ENCODE measurements at regions not wholly inside any gene's neighbourhood (a gene's known extent, or its start where the extent isn't known, plus 50 kb on each side); places are given as distances from the start of the nearest gene placed in this dataset.

DNA sequence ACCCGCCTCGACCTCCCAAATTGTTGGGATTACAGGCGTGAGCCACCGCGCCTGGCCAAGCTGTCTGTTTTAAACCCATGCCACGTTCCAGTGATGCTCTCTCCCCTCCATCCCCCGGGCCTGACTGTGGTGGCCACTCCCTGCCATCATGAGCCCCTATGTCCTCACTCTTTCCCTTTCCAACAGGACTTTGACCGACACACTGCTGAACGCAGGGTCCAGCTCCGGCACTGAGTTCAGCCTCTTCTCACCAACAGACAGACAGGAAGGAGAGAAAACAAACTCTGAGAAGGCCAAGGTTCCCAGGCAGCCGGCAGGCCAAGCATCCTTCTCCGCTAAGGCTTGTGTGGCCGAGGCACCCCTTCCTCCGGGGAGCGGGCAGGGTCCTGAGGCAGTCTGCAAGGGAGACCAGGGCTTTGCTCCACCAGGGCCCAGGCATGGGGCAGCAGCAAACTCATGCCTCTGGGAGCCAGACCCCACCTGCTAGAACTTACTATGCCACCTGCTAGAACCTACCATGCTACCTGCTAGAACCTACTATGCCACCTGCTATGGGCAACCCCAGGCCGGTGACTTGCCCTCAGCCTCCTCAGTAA lies 152.7 kb downstream of the CRYBB2 start:
- H4K20me1 ChIP-seq (ENCODE audit: insufficient read depth) = no peaks in the 10 kb centered on the region
- H2AFZ ChIP-seq (ENCODE audit: low read depth, low read length) = no peak overlapping the region
- H3K9me3 ChIP-seq (ENCODE audit: low read length) = no peaks in the 10 kb centered on the region
- H3K27me3 ChIP-seq (ENCODE audit: insufficient read depth, low read depth, low read length) = no peaks in the 10 kb centered on the region
- TF ChIP-seq EP300 (conservative IDR thresholded peaks at IDR 0.05; ENCODE audit: poor library complexity, severe bottlenecking) (no peak), REST (IDR thresholded peaks at IDR 0.05; ENCODE audit: borderline replicate concordance) (no peak), EZH2 (IDR thresholded peaks at IDR 0.05; ENCODE audit: borderline replicate concordance, insufficient read depth, low read length, poor library complexity, severe bottlenecking) (no peak), POLR2AphosphoS5 (IDR thresholded peaks at IDR 0.05) (no peak), SMC3 (conservative IDR thresholded peaks at IDR 0.05; ENCODE audit: poor library complexity) (no peak), TAF1 (IDR thresholded peaks at IDR 0.05; ENCODE audit: low read depth) (no peak), CTCF (IDR thresholded peaks at IDR 0.05; ENCODE audit: poor library complexity, severe bottlenecking) (no peak), MXI1 (conservative IDR thresholded peaks at IDR 0.05; ENCODE audit: poor library complexity, severe bottlenecking) (no peak), RAD21 (conservative IDR thresholded peaks at IDR 0.05) (no peak)
- no peaks in the 10 kb centered on the region for H3K36me3 ChIP-seq (ENCODE audit: insufficient read depth, low read length)
- no peak overlapping the region for H3K4me2 ChIP-seq (ENCODE audit: low read length)
- H3K4me3 ChIP-seq (ENCODE audit: low read length) = no peak overlapping the region
- no peaks in the 10 kb centered on the region for H3K79me2 ChIP-seq (replicated peaks; ENCODE audit: insufficient read depth, low read length)
- no peaks in the 10 kb centered on the region for H3K9me2 ChIP-seq (ENCODE audit: insufficient read depth, low read length)
- no peaks in the 10 kb centered on the region for H3F3A ChIP-seq (ENCODE audit: insufficient read depth, low read length, poor library complexity, severe bottlenecking)
- no peak overlapping the region for H3K9ac ChIP-seq (ENCODE audit: low read length)
- no peak overlapping the region for H3K27ac ChIP-seq (ENCODE audit: low read length)

- TF ChIP-seq RAD21 (conservative IDR thresholded peaks at IDR 0.05) (no peak), EZH2 (IDR thresholded peaks at IDR 0.05; ENCODE audit: borderline replicate concordance, insufficient read depth, low read length, poor library complexity, severe bottlenecking) (no peak), EP300 (conservative IDR thresholded peaks at IDR 0.05; ENCODE audit: poor library complexity, severe bottlenecking) (no peak), POLR2AphosphoS5 (IDR thresholded peaks at IDR 0.05) (no peak), REST (IDR thresholded peaks at IDR 0.05; ENCODE audit: borderline replicate concordance) (no peak), MXI1 (conservative IDR thresholded peaks at IDR 0.05; ENCODE audit: poor library complexity, severe bottlenecking) (no peak)
- no peak overlapping the region for H2AFZ ChIP-seq (ENCODE audit: low read depth, low read length)
- no peaks in the 10 kb centered on the region for H3K36me3 ChIP-seq (ENCODE audit: insufficient read depth, low read length)
- H3K27me3 ChIP-seq (ENCODE audit: insufficient read depth, low read depth, low read length) = no peaks in the 10 kb centered on the region
- no peaks in the 10 kb centered on the region for H4K20me1 ChIP-seq (ENCODE audit: insufficient read depth)
- no peaks in the 10 kb centered on the region for H3K9me3 ChIP-seq (ENCODE audit: low read length)
- no peaks in the 10 kb centered on the region for H3K79me2 ChIP-seq (replicated peaks; ENCODE audit: insufficient read depth, low read length)
- H3K9ac ChIP-seq (ENCODE audit: low read length) = no peak overlapping the region
- no peak overlapping the region for H3K27ac ChIP-seq (ENCODE audit: low read length)
- no peak overlapping the region for H3K4me3 ChIP-seq (ENCODE audit: low read length)
- no peaks in the 10 kb centered on the region for H3K9me2 ChIP-seq (ENCODE audit: insufficient read depth, low read length)
- H3K4me2 ChIP-seq (ENCODE audit: low read length) = no peak overlapping the region
- no peaks in the 10 kb centered on the region for H3F3A ChIP-seq (ENCODE audit: insufficient read depth, low read length, poor library complexity, severe bottlenecking)
These were observed 154.5 kb downstream of the CRYBB2 start for GRCh38 chr22:25373961-25374360.
